Breast epithelium (tissue), 3 donors: ENCODE measurements at regions not wholly inside any gene's neighbourhood (a gene's known extent, or its start where the extent isn't known, plus 50 kb on each side); places are given as distances from the start of the nearest gene placed in this dataset.

ENCODE experiments used
- CTCF ChIP-seq, 3 donors: fragments of 450-650 bp; IDR thresholded peaks; one replicate each; pipeline ENCODE4 v1.5.1; 2016 to 2017; ENCODE audit warnings: antibody characterized with exemption in 3 of 3, mild to moderate bottlenecking in 3 of 3, moderate library complexity in 3 of 3
- POLR2A ChIP-seq: fragments of 450-650 bp; IDR thresholded peaks from one replicate; pipeline ENCODE4 v1.6.1; 2016; ENCODE audit warnings: antibody characterized with exemption, mild to moderate bottlenecking, moderate library complexity

GRCh38 chr18:73244401-73244800 is 376.6 kb upstream of the NETO1 start:
- TF ChIP-seq CTCF (IDR thresholded peaks at IDR 0.05), result no peak
- no peak for TF ChIP-seq POLR2A
